ENCODE measurements at regions not wholly inside any gene's neighbourhood (a gene's known extent, or its start where the extent isn't known, plus 50 kb on each side); places are given as distances from the start of the nearest gene placed in this dataset.

- Histone ChIP-seq H3K36me3 (ENCODE audit: control insufficient read depth, insufficient read depth, low read length) (no peaks in the 10 kb centered on the region), H3K9me1 (ENCODE audit: insufficient read depth, low read length) (no peaks in the 10 kb centered on the region), H4K5ac (ENCODE audit: low read depth, low read length) (no peak overlapping the region), H3K4me2 (ENCODE audit: low read depth, low read length) (no peak overlapping the region), H2BK15ac (ENCODE audit: low read depth, low read length) (no peak overlapping the region), H3K9me3 (ENCODE audit: control insufficient read depth, insufficient read depth, low read length) (no peaks in the 10 kb centered on the region), H2BK120ac (ENCODE audit: low read depth, low read length) (no peak overlapping the region), H2AK9ac (replicated peaks; ENCODE audit: low read depth, low read length, poor library complexity) (no peak overlapping the region), H4K91ac (ENCODE audit: insufficient read depth, low read depth, low read length) (no peak overlapping the region), H3K18ac (ENCODE audit: low read depth, low read length) (no peak overlapping the region), H4K20me1 (ENCODE audit: insufficient read depth, low read length) (no peaks in the 10 kb centered on the region), H3K79me1 (ENCODE audit: low read depth in 1 of 2, low read length in 2 of 2) (no peaks in the 10 kb centered on the region), H2BK5ac (ENCODE audit: low read depth, low read length, poor library complexity, severe bottlenecking) (no peak overlapping the region), H2AK5ac (ENCODE audit: low read depth, low read length) (no peak overlapping the region), H2BK20ac (ENCODE audit: low read depth, low read length) (no peak overlapping the region), H3K4ac (ENCODE audit: low read depth, low read length) (no peak overlapping the region), H3K9ac (ENCODE audit: low read depth, low read length) (no peak overlapping the region), H3K27me3 (ENCODE audit: control insufficient read depth, insufficient read depth, low read length) (no peaks in the 10 kb centered on the region; the same call in 1 of the 2 replicates), H3K56ac (ENCODE audit: extremely low read depth, insufficient read depth, low read length) (no peak overlapping the region), H3K23ac (ENCODE audit: low read depth, low read length) (no peak overlapping the region), H3K4me1 (ENCODE audit: control insufficient read depth, insufficient read depth, low read length) (peaks cover 1% of the 10 kb centered on the region; the same call in 1 of the 2 replicates), H3K14ac (replicated peaks; ENCODE audit: low read depth, low read length) (no peak overlapping the region), H3K4me3 (ENCODE audit: insufficient read depth, low read depth, low read length) (no peak overlapping the region), H4K8ac (ENCODE audit: low read depth in 2 of 2, low read length in 2 of 2) (no peak overlapping the region), H2AFZ (replicated peaks; ENCODE audit: low read length, poor library complexity) (no peak overlapping the region), H3K27ac (ENCODE audit: insufficient read depth, low read length) (no peak overlapping the region)
- CTCF ChIA-PET = no interaction called here
- in situ Hi-C loops (cut with MboI; ENCODE audit: low sequenced_read_pairs) = no loop called here
- no peak for DNase-seq
- TF ChIP-seq ELK1 (IDR thresholded peaks at IDR 0.05; ENCODE audit: borderline replicate concordance, low read depth, low read length) = no peak
- TF ChIP-seq BHLHE40 (IDR thresholded peaks at IDR 0.05; ENCODE audit: low read depth, low read length) = no peak
- TF ChIP-seq CHD1 (IDR thresholded peaks at IDR 0.05; ENCODE audit: low read depth, low read length) = no peak
- TF ChIP-seq FOS (IDR thresholded peaks at IDR 0.05; ENCODE audit: low read depth, low read length) = no peak
- no peak for TF ChIP-seq CTCF (conservative IDR thresholded peaks at IDR 0.05; ENCODE audit: low read depth, low read length)
- no peak for TF ChIP-seq MAFK (IDR thresholded peaks at IDR 0.05; ENCODE audit: low read depth, low read length)
- no peak for TF ChIP-seq RFX5 (IDR thresholded peaks at IDR 0.05; ENCODE audit: low read depth, low read length)
- TF ChIP-seq NFE2L2 (IDR thresholded peaks at IDR 0.05; ENCODE audit: low read depth, low read length) = no peak
- no peak for TF ChIP-seq POLR2A (IDR thresholded peaks at IDR 0.05; ENCODE audit: low read depth, low read length)
- no peak for TF ChIP-seq USF2 (IDR thresholded peaks at IDR 0.05; ENCODE audit: low read depth, low read length)
- TF ChIP-seq MXI1 (IDR thresholded peaks at IDR 0.05; ENCODE audit: borderline replicate concordance, low read depth, low read length) = no peak
- no peak for TF ChIP-seq SMC3 (IDR thresholded peaks at IDR 0.05; ENCODE audit: low read depth, low read length)
- TF ChIP-seq MAZ (IDR thresholded peaks at IDR 0.05; ENCODE audit: borderline replicate concordance, low read depth, low read length) = no peak
- no peak for TF ChIP-seq RCOR1 (IDR thresholded peaks at IDR 0.05; ENCODE audit: insufficient replicate concordance, low read length)
- intact Hi-C loops (cut with micrococcal nuclease) = no loop called here
- BruUV-seq (replicated peaks) = no TSS peak
- dilution Hi-C loops (cut with HindIII; ENCODE audit: low sequenced_read_pairs, unreplicated experiment) = no loop called here
- POLR2A ChIA-PET (ENCODE audit: unreplicated experiment) = no interaction called here
- WGBS, 2 experiments (ENCODE audit: extremely low coverage in 2 of 2, insufficient read length in 1 of 2) = no CpG with 5 or more reads among the region's 4 CpGs
- no peak for ATAC-seq (ENCODE audit: low read depth)
Measured at GRCh38 chr4:138774940-138775339, 240.6 kb upstream of the NOCT start.
